ENCODE measurements at regions not wholly inside any gene's neighbourhood (a gene's known extent, or its start where the extent isn't known, plus 50 kb on each side); places are given as distances from the start of the nearest gene placed in this dataset.
"Not testable (repeated sequence)": the region's sequence is repeated elsewhere in the genome, so short reads cannot be mapped to it uniquely, and the experiment has no call there.

DNA sequence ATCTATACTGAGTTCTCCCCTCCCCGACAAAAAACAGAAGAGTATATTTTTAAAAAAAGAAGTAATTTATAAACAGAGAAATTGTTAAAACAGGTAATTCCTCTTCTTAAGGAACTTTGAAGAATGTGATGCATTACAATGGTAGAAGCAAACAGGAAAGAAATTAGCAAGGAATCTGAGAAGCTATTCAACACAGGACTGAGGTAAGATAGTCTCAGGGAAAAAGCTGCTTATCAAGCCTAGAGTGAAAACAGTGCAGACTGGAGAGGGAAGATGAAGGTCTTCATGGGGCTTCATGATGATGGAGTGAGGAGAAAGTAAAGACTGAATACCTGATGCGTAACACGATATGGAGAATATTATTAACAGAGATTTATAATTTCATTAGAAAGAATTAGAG lies 880.0 kb downstream of the SLC16A7 start:
- DNase-seq (ENCODE audit: low read depth), result no peak

DNA sequence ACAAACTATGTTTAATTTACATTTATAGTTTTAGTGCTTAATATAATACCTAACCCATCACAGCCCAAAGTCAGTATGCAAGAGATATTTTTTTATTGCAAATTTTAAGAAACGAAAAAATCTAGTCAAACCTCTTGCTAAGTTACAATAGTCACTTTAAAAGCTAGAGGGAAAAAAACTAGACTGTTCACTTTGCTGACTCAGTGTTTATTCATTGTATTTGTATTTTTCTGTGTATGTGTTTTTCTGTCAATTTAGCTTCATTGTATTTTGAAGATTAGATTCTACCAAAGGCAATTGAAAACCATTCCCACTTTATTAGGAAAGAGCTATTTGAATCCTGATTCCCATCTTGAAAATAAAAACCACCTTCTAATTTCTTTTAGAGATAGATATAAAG lies 891.5 kb downstream of the SLC16A7 start:
- DNase-seq (ENCODE audit: low read depth), result no peak

DNA sequence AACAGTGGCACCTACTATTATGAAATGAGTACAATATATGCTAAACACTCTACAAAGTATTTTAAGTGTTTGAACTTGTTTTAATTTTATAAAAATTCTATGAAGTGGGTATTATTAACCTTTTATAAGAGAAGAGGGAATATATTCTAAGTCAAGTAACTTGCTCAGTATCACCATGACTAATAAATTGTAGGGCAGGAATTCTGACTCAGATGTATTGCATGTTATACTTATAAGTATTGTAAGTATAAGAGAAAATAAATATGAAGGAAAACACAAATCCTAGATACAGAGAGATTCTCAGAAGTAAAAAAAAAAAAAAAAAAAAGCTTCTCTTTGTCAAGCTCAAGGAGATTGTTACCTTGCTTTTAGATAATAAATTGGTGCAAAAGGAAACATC lies 893.2 kb downstream of the SLC16A7 start:
- DNase-seq (ENCODE audit: low read depth), result no peak

DNA sequence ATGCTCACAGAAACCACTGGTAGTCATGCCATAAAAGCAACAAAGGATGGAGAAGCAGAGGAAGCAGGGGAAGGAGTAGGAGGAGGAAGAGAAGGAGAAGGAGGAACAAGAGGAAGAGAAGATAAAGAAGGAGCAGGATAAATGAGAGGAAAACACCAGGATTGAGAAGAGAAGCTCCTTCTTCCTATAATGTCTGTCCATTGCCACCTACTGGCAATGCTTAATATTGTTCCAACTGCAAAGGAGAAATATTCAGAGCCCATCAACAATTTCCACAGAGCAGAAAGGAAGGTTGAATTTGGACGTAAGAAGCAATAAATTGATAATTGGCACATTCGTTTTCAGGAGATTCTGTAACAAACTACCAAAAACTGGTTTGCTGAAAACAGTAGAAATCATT lies 898.4 kb downstream of the SLC16A7 start:
- peak; percentile 59 for DNase-seq (ENCODE audit: low read depth)

DNA sequence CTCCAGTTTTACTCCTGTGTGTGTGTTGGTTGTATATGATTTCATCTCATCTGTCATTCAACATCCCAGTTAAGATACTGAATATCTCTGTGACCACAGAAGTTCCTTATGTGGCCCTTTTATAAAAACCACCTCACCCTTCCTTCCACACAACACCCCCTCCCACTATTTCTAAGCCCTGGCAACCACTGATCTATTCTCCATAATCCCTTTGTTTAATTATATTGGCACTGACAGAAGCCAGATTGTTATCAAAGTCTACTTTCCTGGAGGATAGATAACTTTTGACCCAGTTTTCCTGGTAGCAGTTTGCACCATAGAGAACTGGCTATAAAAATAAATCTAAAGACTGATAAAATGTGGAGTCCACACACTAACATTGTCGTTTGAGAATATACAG lies 902.8 kb downstream of the SLC16A7 start:
- no peak for DNase-seq (ENCODE audit: low read depth)

DNA sequence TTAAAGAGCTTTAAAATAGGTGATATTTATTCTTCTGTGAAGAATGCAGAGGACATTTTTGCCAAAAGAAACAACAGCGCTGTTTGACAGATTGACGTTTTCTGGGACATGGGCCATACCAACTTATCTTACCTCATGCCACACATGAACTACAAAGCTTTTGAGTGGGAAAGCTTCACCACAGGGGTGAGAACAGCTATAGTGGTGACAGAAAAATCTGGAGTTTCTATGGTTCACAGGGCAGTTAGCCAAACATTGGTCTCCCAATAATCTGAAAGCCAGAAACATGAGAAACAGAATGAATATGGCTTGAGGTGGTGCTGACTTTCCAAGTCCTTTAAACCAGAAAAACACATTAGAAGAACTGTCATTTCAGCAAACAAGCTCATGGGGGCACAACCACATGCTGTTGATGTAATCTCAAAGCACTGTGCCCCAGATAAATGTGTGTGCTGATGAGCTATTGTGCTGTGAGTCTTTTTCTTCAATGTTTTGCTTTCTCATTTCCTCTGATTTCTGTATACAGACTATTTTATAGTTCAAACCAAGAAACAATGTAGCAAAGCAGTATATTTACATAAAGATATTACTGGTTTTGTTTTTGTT lies 905.4 kb downstream of the SLC16A7 start:
- DNase-seq (ENCODE audit: low read depth), result peak; percentile 4

DNA sequence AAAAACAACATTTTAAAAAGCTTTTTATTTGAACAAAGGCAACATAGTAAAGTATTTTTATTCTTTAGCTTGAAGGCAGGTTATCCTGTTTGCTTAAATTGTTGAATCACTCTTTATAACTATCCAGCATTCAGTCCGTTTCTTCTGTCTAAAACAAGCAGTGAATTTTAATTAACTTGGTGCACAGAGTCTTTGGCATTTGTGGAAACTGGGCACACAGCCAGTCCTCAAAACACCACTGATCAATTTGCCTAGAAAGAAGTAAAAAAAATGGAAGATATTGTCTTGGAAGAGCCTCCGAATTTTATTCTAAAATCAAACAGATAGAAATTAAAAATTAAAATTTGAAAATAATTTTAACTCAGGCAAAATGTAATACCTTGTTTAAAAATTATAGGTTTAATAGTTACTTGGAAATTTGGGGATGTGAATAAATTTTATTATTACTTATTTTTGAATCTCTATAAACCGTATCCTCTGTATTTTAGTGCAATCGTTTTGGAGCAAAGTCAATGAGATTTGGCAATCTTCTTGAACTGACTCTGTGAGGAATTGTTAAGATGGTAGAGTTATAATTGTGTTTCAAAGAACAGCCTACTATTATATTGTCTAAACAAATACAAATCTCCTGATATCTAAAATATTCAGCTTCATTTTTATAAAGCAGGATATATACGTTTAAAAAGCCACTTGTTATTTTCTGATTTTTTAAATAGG lies 927.0 kb downstream of the SLC16A7 start:
- DNase-seq (ENCODE audit: low read depth), result no peak

DNA sequence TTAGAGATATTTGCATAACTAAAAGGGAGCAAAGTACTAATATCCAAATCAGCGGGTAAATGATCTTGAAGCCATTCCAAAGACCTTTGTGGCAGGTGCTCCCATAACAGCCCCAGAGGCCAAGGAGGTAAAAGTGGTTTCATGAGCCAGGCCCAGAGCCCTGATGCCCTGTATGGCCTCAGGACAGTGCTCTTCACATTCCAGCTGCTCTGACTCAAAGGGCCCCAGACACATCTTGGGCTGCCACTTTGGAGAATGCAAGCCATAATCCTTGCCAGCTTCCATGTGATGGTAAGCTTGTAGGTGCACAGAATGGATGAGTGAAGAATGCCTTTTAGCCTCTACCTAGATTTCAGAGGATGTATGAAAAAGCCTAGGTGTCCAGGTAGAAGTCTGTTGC lies 933.4 kb downstream of the SLC16A7 start:
- no peak for DNase-seq (ENCODE audit: low read depth)

DNA sequence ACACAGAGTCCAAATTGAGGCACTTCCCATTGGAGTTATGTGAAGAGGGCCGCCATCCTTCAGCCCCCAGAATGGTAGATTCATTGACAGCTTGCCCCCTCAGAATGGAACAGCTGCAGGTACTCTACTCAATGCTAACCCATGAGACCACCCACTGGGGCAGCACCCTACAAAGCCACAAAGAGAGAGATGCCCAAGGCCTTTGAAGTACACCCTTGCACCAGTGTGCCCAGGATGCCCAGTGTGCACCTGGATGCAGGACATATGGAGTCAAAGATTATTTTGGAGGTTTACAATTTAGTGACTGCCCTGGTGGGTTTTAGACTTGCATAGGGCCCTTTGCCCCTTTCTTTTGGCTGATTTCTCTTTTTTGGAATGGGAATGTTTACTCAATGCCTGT lies 933.9 kb downstream of the SLC16A7 start:
- no peak for DNase-seq (ENCODE audit: low read depth)

DNA sequence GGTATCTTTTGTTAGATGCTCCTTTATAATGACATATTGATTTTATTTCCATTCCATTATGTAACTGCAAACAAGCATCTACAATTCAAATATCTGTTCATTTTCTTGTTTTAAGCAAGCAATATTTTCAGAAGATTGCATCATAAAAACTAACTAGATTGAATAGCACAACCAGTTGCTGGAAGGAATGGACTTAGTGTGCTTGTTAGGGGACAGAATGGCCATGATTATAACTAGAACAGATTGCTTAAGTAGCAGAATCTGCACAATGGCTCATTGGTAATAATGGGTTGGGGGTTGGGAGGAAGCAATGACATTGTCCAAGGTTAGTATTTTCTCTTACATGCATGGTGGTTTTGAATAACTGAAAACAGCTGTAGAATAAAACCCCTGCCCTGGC lies 939.5 kb downstream of the SLC16A7 start:
- no peak for DNase-seq (ENCODE audit: low read depth)

DNA sequence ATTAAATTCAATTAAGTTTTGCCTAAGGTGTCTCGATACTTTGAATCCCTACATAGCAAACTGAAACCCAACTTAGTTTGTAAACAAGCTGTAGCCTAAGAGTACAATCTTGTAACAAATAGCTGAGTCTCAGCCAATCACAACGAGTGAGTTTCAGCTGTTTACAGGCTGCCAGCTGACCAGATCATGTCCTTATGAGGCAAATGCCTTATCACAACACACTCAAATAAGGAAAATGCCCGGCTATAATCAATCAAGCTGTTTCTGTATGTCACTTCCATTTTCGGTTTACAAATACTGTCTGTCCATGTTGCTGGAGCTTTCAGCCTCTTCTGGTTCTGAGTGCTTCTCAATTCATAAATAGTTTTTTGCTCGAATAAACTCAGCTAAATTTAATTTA lies 943.8 kb downstream of the SLC16A7 start:
- DNase-seq (ENCODE audit: low read depth), result peak; percentile 4

DNA sequence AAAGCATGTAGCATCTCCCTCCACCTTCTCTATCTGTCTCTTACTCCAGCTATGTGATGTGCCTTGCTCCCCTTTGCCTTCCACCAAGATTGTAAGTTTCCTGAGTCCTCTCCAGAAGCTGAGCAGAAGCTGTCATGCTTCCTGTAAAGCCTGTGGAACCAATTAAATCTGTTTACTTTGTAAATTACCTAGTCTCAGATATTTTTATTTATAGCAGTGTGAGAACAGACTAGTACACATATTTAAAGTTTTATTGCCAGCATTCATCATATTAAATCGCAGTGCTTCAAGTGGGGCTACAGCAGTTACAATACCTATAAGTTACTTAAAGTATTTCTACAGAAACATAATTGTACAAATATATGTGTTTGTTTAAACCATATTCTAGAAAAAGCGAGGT lies 973.1 kb downstream of the SLC16A7 start:
- DNase-seq (ENCODE audit: low read depth), result no peak

DNA sequence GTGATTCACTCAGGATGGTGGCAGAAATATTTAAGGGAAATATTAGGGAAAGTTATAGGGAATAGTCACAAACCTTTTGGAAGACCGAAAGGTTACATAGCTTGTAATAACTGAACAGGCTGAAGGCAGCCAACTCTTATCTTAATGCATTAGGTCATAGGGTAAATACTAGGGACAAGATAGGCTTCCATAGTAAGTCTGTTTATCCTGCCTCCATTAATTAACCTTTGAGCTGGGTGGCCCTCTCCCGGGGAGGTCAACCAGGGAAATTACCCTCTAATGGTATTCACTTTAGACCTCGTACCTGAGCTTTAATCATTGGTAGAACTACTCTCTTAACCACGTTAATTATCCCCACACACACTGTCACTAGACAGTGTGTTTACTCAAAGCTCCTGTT lies 981.8 kb downstream of the SLC16A7 start:
- DNase-seq (ENCODE audit: low read depth), result no peak

DNA sequence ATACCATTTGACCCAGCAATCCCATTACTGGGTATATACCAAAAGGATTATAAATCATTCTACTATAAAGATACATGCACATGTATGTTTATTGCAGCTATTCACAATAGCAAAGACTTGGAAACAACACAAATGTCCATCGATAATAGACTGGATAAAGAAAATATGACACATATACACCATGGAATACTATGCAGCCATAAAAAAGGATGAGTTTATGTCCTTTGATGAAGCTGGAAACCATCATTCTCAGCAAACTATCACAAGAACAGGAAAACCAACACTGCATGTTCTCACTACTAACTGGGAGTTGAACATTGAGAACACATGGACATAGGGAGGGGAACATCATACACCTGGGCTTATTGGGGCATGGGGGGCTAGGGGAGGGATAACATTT lies 991.8 kb downstream of the SLC16A7 start:
- not testable (repeated sequence) for DNase-seq (ENCODE audit: low read depth)

DNA sequence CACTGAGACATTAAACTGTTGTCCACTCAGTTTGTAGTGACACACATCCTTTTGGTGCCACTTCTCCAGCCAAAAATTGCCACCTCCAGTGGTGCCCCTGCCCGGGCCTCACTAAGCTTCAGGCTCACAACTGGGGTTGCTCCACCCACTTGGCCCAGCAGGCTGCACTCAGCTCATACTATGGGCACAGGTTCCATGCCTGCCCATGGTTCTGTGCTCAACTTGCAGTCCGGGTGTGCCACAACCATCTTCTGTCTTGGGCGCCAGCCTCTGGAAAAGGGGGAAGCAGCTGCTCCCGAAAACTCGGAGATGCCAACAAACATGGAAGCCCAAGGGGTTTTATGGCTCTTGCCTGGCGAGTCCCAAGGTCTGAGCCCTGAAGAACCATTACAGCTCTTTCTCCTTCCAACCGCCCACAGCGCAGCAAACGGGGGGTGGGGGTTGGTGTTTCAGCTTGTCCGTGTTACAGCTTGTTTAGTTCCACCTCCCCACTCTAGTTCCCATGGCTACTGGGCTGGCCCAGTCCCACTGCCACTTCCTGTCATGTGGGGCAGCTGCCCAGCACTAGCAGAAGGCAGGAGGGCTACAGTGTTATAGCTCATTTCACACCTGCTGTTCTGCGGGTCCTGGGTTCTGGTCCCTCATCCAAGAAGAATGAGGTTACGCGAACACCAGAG lies 998.3 kb downstream of the SLC16A7 start:
- DNase-seq (ENCODE audit: low read depth), result no peak

DNA sequence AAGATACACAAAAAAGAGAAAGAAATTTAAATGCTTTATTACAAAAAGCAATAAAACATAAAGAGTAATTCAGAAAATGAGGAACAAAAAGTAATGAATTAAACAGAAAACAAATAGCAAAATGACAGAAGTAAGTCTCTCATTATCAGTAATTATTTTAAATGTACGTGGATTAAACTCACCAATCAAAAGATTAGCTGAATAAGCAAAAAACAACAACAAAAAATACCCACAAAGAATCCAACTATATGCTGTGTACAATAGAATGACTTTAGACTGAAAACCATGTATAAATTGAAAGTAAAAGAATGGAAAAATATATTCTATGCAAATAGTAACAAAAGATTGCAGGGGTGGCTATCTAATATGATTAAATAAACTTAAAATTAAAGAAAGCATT lies 1006.8 kb downstream of the SLC16A7 start:
- DNase-seq (ENCODE audit: low read depth), result no peak

DNA sequence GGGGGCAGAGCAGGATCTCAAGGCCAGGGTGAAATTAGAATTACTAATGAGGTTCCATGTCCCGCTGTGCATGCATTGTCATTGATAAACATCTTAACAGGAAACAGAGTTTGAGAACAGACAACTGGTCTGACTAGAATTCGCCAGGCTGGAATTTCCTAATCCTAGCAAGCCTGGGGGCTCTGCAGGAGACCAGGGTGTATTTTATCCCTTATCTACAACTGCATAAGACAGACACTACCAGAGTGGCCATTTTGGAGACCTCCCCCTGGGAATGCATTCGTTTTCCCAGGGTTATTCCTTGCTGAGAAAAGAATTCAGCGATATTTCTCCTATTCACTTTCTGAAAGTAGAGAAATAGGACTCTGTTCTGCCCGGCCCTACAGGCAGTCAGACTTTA lies 1007.6 kb downstream of the SLC16A7 start:
- not testable (repeated sequence) for DNase-seq (ENCODE audit: low read depth)

DNA sequence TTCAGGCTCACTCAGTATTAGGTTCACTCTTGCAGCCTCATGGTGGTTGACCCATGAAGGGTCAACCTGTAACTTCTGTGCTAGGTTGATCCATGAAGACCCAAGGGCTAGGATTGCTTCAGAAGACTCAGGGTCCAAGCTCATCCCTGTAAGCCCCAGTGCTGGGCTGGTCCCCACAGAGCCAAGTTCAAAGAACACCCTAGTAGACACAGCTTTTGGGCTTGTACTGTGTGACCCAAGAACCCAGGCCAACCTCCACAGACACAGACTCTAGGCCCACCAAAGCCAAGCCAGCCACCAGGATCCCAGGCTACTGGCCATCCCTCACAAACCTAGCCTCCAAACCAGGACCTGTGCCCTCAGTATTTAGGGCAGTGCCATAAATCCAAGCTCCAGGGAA lies 1020.6 kb downstream of the SLC16A7 start:
- no peak for DNase-seq (ENCODE audit: low read depth)

DNA sequence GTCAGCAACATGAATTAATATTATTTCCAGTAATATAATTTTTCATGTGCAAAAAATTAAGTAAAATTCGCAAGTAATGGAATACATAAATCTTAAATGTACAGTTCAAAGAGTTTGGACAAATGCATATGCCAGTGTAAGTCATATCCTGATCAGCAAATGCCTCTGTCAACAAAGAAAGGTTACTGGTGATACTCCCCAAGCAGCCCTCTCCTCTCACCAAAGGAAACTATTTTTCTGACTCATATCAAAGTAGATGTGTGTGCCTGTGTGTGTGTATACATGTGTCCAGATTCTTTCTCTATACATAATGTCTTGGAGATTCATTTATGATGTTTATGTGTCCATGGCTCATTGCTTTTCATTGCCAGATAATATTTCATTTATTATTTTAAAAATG lies 1035.0 kb downstream of the SLC16A7 start:
- DNase-seq (ENCODE audit: low read depth), result peak; percentile 55

DNA sequence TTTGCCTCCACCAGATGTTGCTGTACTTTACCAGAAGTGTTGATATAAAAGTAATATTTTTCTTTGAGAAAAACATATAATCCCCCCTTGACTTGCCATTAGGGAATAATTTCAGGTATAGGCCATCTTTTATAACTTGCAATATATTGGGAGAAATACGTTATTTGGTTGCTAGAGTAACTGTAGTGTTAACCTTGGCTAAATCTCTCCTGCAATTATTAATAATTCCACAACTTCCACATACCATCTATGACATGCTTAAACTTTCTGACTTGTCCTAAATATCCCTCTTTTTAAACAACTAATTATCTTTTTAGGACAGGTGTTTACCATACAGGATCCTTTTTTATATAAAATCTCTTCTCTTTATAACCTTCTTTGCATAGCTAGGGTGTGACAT lies 1048.2 kb downstream of the SLC16A7 start:
- DNase-seq (ENCODE audit: low read depth), result no peak

DNA sequence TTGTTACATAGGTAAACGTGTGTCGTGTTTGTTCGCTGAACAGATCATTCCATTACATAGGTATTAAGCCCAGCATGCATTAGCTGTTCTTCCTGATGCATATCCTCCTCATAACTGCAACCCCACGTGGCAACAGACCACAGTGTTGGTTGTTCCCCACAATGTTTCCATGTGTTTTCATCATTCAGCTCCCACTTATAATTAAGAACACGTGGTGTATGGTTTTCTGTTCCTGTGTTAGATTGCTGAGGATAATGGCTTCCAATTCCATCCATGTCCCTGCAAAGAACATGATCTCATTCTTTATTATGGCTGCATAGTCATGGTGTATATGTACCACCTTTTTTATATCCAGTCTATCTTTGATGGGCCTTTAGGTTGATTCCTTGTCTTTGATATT lies 1071.1 kb downstream of the SLC16A7 start:
- no peak for DNase-seq (ENCODE audit: low read depth)

DNA sequence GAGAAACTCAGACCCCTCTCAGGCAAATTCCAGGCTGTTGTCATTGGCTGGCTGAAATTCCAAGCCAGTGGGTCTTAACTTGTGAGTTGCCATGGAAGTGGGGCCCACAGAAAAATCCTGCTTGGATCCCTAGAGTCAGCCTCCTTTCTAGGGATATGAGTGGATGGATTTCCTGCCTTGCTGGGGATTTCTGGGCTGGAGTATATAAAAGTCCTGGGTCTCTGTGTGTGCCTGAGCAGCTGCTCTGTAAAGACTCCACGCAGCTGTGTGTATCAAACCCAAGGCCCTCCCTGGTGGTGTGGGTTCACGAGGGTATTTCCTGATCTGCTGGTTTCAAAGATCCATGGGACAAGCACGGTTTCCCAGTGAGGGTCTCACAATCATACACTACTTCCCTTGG lies 1077.1 kb downstream of the SLC16A7 start:
- no peak for DNase-seq (ENCODE audit: low read depth)

All from HT1080 (cell line).